ENCODE measurements at regions not wholly inside any gene's neighbourhood (a gene's known extent, or its start where the extent isn't known, plus 50 kb on each side); places are given as distances from the start of the nearest gene placed in this dataset.
A peak's percentile ranks its signal among the peaks of the same experiment; 100 is the strongest.
"Not testable (repeated sequence)": the region's sequence is repeated elsewhere in the genome, so short reads cannot be mapped to it uniquely, and the experiment has no call there.

DNA sequence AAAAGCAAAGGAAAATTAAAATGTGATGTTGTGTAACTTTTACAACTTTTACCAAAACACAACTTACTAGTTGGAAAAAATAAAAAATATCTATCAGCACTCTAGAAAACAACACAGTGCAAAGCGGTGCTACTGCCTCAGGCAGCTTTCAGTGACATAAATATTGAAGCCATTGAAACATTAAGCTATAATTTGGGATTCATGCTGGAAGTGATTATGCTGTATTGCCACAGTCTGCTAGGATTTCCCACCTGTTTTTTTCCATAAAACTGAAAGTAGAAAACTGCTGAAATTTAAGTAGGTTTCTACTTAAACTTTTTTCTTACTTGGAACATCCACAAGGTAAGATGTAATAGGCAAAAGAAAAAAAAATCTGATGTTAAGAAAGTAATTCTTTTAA, 674.4 kb downstream of the KCNT2 start:
- no peak for DNase-seq (ENCODE audit: low spot score)

- no peak for DNase-seq (ENCODE audit: low spot score)
Measured at GRCh38 chr1:195915826-195916225, 692.4 kb downstream of the KCNT2 start.

DNA sequence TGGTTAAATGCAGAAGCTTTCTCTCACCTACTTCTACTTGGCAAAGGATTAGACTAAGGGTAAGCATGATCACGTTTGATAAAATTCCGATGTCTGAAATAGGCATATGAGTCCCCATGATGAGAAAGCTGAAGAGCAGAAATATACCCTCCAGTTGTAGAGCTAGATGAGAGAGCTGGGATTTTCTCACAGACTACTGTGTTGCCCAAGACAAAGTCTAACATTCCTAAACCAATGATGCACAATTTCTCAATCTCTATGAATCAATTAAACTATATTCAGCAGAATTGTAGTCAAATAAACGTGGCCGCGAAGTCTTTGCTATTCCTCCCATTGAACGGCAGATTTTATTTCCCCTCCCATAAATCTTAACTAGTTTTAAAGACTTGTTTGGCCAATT, 699.2 kb downstream of the KCNT2 start:
- no peak for DNase-seq (ENCODE audit: low spot score)

DNA sequence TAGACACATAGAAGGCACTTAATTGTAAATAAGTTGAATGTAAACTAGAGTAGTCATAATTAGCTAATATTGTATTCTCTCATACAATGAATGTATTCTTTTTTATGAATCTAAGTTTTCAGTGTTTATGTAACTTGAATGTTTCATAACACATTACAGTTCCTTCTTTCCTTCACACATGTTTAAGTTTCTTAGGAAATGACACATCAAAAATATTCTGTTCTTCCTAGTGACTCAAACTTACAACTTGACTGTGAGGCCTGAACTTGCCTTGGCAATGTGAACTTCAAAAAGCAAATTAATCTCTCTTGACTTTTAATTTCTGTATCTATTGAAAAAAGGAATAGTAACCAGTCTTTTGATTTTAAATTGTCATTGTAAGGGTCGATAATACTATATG, 700.1 kb downstream of the KCNT2 start:
- no peak for DNase-seq (ENCODE audit: low spot score)

- DNase-seq (ENCODE audit: low spot score): no peak
Measured at GRCh38 chr1:195903203-195903602, 705.0 kb downstream of the KCNT2 start.

DNA sequence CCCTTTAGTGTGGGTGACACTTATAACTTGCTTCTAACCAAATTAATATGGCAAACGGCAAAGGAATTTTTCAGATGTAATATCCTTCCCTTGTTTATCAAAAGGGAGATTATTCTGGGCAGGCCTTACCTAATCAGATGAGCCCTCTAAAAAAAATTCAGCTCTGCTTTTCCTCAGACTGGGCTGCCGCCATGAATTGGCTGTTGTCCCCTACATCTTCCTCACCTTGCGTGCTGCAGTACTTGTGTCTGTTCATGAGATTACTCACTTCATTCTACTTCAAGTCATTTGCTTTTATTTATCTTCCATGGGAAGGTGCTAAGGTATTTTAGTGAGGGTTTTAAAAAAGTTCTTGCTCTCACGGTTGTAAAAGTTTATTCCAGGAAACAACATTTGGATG, 705.5 kb downstream of the KCNT2 start:
- no peak for DNase-seq (ENCODE audit: low spot score)

DNA sequence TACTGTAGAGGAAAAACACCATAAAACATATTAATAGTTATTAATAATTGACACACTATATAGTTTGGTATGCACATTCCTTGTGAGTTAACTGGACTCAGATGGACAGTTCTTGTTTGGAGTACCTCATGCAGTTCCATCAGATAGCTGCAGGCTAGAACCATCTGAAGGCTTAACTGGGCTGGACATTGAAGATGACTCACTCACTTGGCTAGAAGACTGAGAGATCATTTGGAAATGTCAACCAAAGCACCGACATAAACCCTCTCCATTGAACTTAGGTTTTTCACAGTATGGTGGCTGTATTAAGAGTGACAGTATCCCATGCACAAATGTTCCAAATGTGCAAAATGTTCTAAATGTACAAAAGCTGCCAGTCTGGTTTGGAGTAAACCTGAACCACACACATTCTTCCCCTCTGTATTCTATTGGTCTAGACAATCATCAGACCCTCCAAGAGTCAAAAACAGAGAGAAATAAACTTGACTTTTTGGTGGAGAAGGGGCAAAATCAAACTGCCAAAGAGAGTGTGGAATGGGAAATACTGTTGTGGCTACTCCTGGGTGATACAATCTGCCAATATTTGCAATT, 708.4 kb downstream of the KCNT2 start:
- DNase-seq (ENCODE audit: low spot score): no peak

DNA sequence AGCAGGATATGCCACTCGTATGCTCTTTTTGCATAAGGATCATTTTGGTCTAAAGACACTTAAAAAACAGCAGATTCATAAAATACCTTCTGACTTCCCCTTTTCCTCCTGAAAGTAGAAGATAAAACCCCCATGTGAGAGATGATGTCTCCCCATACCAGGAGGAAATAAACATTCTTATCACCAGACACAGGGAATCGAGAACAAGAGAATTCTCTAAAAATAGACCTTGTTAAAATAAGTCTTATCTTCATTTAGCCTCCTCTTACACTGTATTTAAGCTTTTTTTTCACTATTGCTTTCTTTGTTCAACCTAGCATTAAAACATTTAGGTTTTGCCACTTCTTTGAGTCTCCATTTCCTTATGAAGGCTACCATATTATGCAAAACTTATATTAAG, 709.3 kb downstream of the KCNT2 start:
- DNase-seq (ENCODE audit: low spot score): no peak

- no peak for DNase-seq (ENCODE audit: low spot score)
Measured at GRCh38 chr1:195898373-195898772, 709.9 kb downstream of the KCNT2 start.

DNA sequence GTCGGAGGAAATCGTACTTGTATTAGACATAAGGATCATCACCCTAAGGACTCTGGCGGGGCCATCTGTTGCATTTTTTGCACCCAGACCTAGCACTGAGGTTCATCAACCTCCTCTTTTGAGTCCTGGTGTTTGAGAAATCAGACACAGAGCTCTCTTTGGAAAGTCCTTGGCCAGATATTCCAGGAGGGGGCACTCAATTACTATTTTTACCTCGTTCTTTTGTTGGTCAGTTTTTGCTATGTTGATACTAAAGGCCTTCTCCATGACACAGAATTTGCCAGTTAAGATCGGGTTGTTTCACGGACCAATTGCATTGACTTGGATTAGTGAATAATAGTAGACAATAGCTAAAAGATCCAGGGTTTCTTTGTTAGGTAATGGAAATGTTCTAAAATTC, 711.2 kb downstream of the KCNT2 start:
- no peak for DNase-seq (ENCODE audit: low spot score)

DNA sequence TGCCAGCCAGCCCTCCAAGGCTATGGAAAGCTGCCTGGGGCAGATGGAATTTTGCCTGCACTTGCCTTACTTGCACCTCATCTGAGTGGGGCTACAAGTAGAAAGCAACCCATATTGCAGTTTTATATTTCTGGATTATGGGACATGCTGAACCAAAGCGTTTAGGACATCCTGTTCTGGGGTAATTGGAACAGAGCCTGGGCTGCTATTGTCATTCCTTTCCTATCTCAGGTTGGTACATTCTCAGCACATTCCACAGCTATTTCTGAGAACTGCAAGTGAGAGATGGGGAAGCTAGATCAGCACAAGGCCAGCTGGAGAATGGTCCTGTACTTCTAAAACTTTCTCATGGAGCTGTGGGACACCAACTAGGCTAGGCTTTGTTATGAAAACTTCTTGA, 713.8 kb downstream of the KCNT2 start:
- no peak for DNase-seq (ENCODE audit: low spot score)

- no peak for DNase-seq (ENCODE audit: low spot score)
Measured at GRCh38 chr1:195886000-195886399, 722.2 kb downstream of the KCNT2 start.

- DNase-seq (ENCODE audit: low spot score): no peak
Measured at GRCh38 chr1:195878478-195878877, 729.8 kb downstream of the KCNT2 start.

- no peak for DNase-seq (ENCODE audit: low spot score)
Measured at GRCh38 chr1:195876792-195877191, 731.4 kb downstream of the KCNT2 start.

DNA sequence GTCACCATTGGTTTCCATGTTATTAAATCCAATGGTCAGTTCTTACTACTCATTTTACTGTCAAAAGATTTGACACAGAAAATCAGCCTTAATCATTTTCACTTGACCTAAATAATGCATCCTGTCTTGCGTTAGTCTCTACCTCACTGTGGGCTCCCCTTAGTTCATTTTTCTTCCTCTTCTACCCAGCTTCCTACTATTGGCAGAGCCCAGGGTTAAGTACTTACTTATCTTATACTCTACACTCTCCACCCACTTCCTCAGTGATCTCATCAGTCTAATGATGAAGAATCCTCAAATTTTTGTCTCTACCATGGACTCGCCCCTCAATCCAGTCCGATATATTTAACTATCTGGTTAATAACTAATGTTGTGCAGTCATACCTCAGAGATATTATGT, 735.9 kb downstream of the KCNT2 start:
- no peak for DNase-seq (ENCODE audit: low spot score)

GRCh38 chr1:195867638-195868037, 740.6 kb downstream of the KCNT2 start:
- no peak for DNase-seq (ENCODE audit: low spot score)

- DNase-seq (ENCODE audit: low spot score): no peak
Measured at GRCh38 chr1:195866781-195867222, 741.4 kb downstream of the KCNT2 start.

GRCh38 chr1:195866091-195866780, 742.0 kb downstream of the KCNT2 start:
- no peak for DNase-seq (ENCODE audit: low spot score)

- no peak for DNase-seq (ENCODE audit: low spot score)
Measured at GRCh38 chr1:195851804-195852203, 756.4 kb downstream of the KCNT2 start.

DNA sequence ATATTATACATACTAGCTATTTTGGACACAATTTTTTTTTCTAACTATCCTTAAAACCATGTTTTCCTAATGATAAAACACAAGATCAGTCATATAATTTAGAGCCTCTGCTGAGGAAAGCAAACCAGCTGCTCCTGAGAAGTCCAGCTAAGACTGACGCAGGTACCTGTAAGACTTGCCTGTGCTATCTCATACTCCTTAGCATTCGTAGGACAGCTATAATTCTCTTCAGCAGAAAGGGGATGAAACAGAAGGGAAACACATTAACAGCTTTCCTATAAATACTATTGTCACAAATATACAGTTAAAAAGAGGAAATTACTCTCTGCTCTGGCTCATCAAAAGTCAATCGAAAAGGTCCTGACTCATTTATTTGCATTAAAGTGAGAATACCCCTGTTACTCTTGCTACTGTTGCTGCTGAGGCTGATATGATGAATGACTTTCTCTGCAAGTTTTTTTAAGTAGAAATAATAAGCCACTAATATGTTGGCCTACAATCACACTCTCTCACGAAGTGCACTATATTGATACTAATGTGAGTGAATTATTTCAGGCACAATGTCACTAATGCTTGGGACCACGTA, 757.1 kb downstream of the KCNT2 start:
- no peak for DNase-seq (ENCODE audit: low spot score)

GRCh38 chr1:195849180-195849579, 759.1 kb downstream of the KCNT2 start:
- DNase-seq (ENCODE audit: low spot score): no peak

GRCh38 chr1:195847957-195848875, 760.0 kb downstream of the KCNT2 start:
- not testable (repeated sequence) for DNase-seq (ENCODE audit: low spot score)

GRCh38 chr1:195831789-195832188, 776.5 kb downstream of the KCNT2 start:
- DNase-seq (ENCODE audit: low spot score): peak; percentile 24

All from D341Med (cell line).